ENCODE measurements at regions not wholly inside any gene's neighbourhood (a gene's known extent, or its start where the extent isn't known, plus 50 kb on each side); places are given as distances from the start of the nearest gene placed in this dataset.

GRCh38 chr10:90407851-90408250, 450.0 kb downstream of the HTR7 start:
- H3K9me3 Mint-ChIP-seq: peaks cover 3% of the 10 kb centered on the region
- no peaks in the 10 kb centered on the region for H3K4me1 ChIP-seq (ENCODE audit: insufficient read depth, low read length)
- no peak overlapping the region for H3K4me3 Mint-ChIP-seq
- DNase-seq (no peak), ATAC-seq (ENCODE audit: poor library complexity) (no peak)
- H3K36me3 ChIP-seq (ENCODE audit: insufficient read depth, low read length): no peaks in the 10 kb centered on the region
- peaks cover 0 to 4% of the 10 kb centered on the region in 2 experiments for H3K9me3 ChIP-seq (ENCODE audit: control insufficient read depth in 1 of 2, insufficient read depth in 1 of 2, low read length in 2 of 2)
- intact Hi-C loops (cut with DNase I, micrococcal nuclease): no loop called here
- no peaks in the 10 kb centered on the region for H3K27me3 ChIP-seq (ENCODE audit: control insufficient read depth in 1 of 2, insufficient read depth in 2 of 2, low read length in 2 of 2)
- H3K4me1 Mint-ChIP-seq (ENCODE audit: low read depth): no peaks in the 10 kb centered on the region
- ChIA-PET CTCF (no interaction called here), POLR2A (no interaction called here)
- H3K4me3 ChIP-seq (ENCODE audit: low read length): no peak overlapping the region
- H3K27ac ChIP-seq (ENCODE audit: low read depth in 1 of 2, low read length in 2 of 2): no peak overlapping the region
- no peaks in the 10 kb centered on the region for H3K27me3 Mint-ChIP-seq
- no peak overlapping the region for H3K27ac Mint-ChIP-seq
- no peaks in the 10 kb centered on the region for H3K36me3 Mint-ChIP-seq (ENCODE audit: low read depth)
- TF ChIP-seq CTCF (IDR thresholded peaks at IDR 0.05): no peak

- Histone ChIP-seq H3K27ac (ENCODE audit: low read depth in 1 of 2, low read length in 2 of 2) (no peak overlapping the region), H3K4me1 (ENCODE audit: insufficient read depth, low read length) (no peaks in the 10 kb centered on the region), H3K36me3 (ENCODE audit: insufficient read depth, low read length) (no peaks in the 10 kb centered on the region), H3K27me3 (ENCODE audit: control insufficient read depth in 1 of 2, insufficient read depth in 2 of 2, low read length in 2 of 2) (no peaks in the 10 kb centered on the region), H3K9me3 (ENCODE audit: control insufficient read depth in 1 of 2, insufficient read depth in 1 of 2, low read length in 2 of 2) (peaks cover 0 to 4% of the 10 kb centered on the region in 2 experiments), H3K4me3 (ENCODE audit: low read length) (no peak overlapping the region)
- Mint-ChIP-seq H3K4me3 (no peak overlapping the region), H3K36me3 (ENCODE audit: low read depth) (no peaks in the 10 kb centered on the region), H3K4me1 (ENCODE audit: low read depth) (no peaks in the 10 kb centered on the region), H3K9me3 (peaks cover 3% of the 10 kb centered on the region), H3K27ac (no peak overlapping the region), H3K27me3 (no peaks in the 10 kb centered on the region)
- ChIA-PET POLR2A (no interaction called here), CTCF (no interaction called here)
- TF ChIP-seq CTCF (IDR thresholded peaks at IDR 0.05): no peak
- DNase-seq (no peak), ATAC-seq (ENCODE audit: poor library complexity) (no peak)
- intact Hi-C loops (cut with DNase I, micrococcal nuclease): no loop called here
Observed at GRCh38 chr10:90412582-90412981, 445.3 kb downstream of the HTR7 start.

- intact Hi-C loops (cut with DNase I, micrococcal nuclease): no loop called here
- H3K9me3 ChIP-seq (ENCODE audit: control insufficient read depth in 1 of 2, insufficient read depth in 1 of 2, low read length in 2 of 2): peaks cover 0 to 4% of the 10 kb centered on the region in 2 experiments
- H3K27ac Mint-ChIP-seq: no peak overlapping the region
- TF ChIP-seq CTCF (IDR thresholded peaks at IDR 0.05): no peak
- ATAC-seq (ENCODE audit: poor library complexity) (no peak), DNase-seq (no peak)
- ChIA-PET POLR2A (no interaction called here), CTCF (no interaction called here)
- H3K9me3 Mint-ChIP-seq: peaks cover 3% of the 10 kb centered on the region
- no peaks in the 10 kb centered on the region for H3K36me3 Mint-ChIP-seq (ENCODE audit: low read depth)
- no peak overlapping the region for H3K4me3 ChIP-seq (ENCODE audit: low read length)
- no peaks in the 10 kb centered on the region for H3K27me3 ChIP-seq (ENCODE audit: control insufficient read depth in 1 of 2, insufficient read depth in 2 of 2, low read length in 2 of 2)
- no peaks in the 10 kb centered on the region for H3K27me3 Mint-ChIP-seq
- H3K36me3 ChIP-seq (ENCODE audit: insufficient read depth, low read length): no peaks in the 10 kb centered on the region
- no peak overlapping the region for H3K4me3 Mint-ChIP-seq
- no peaks in the 10 kb centered on the region for H3K4me1 ChIP-seq (ENCODE audit: insufficient read depth, low read length)
- H3K4me1 Mint-ChIP-seq (ENCODE audit: low read depth): no peaks in the 10 kb centered on the region
- H3K27ac ChIP-seq (ENCODE audit: low read depth in 1 of 2, low read length in 2 of 2): no peak overlapping the region
Observed at GRCh38 chr10:90413196-90413595, 444.6 kb downstream of the HTR7 start.

Measured in CD4-positive, alpha-beta T cell (primary cell).